HepG2 (cell line): ENCODE measurements at regions not wholly inside any gene's neighbourhood (a gene's known extent, or its start where the extent isn't known, plus 50 kb on each side); places are given as distances from the start of the nearest gene placed in this dataset.

Source experiments
- AGO2 ChIP-seq: fragments of 200-400 bp; formaldehyde crosslinking; optimal IDR thresholded peaks from 2 replicates; pipeline ENCODE3; 2017; ENCODE audit warnings: mild to moderate bottlenecking, low read depth, low read length, moderate library complexity
- AKAP8 ChIP-seq: sonication (generic); formaldehyde crosslinking; IDR thresholded peaks from 2 replicates; pipeline ENCODE4 v1.5.1; 2020; ENCODE audit warnings: mild to moderate bottlenecking, missing genetic modification reagents
- CCAR2 ChIP-seq: fragments of 200-400 bp; formaldehyde crosslinking; optimal IDR thresholded peaks from 2 replicates; pipeline ENCODE3; 2018; ENCODE audit warnings: low read depth, mild to moderate bottlenecking, low read length, moderate library complexity
- CEBPB ChIP-seq: IDR thresholded peaks from 2 replicates; pipeline ENCODE4 v1.6.1; 2011; ENCODE audit warnings: low read depth, low read length, improper control_type of control experiment, borderline replicate concordance
- HNRNPLL ChIP-seq: fragments of 200-400 bp; formaldehyde crosslinking; IDR thresholded peaks from 2 replicates; pipeline ENCODE4 v1.6.1; 2017; ENCODE audit warnings: mild to moderate bottlenecking, low read depth, low read length; ENCODE audit not compliant: poor library complexity, severe bottlenecking
- MAFK ChIP-seq, 2 experiments: IDR thresholded peaks in 1 of 2; conservative IDR thresholded peaks in 1 of 2; 2 replicates each; pipeline ENCODE4 v1.6.1; 2011; ENCODE audit warnings: improper control_type of control experiment in 2 of 2, low read length in 2 of 2
- MTA3 ChIP-seq: sonication (generic); formaldehyde crosslinking; IDR thresholded peaks from 2 replicates; pipeline ENCODE4 v1.4.0; 2020; ENCODE audit warnings: missing genetic modification reagents
- RCOR2 ChIP-seq: IDR thresholded peaks from 2 replicates; pipeline ENCODE4 v1.6.1; 2016; ENCODE audit warnings: missing biosample characterization, missing genetic modification reagents
- ZBTB8A ChIP-seq: sonication (generic); formaldehyde crosslinking; IDR thresholded peaks from 2 replicates; pipeline ENCODE4 v1.4.0; 2020; ENCODE audit warnings: mild to moderate bottlenecking, low read depth, missing genetic modification reagents, borderline replicate concordance
- ZFP36 ChIP-seq: fragments of 150-350 bp; IDR thresholded peaks from 2 replicates; pipeline ENCODE4 v1.6.1; 2018; ENCODE audit warnings: borderline replicate concordance, low read length, low read depth; ENCODE audit not compliant: partially characterized antibody
- ZNF660 ChIP-seq: sonication (generic); formaldehyde crosslinking; IDR thresholded peaks from 2 replicates; pipeline ENCODE4 v1.5.1; 2020; ENCODE audit warnings: mild to moderate bottlenecking, low read depth, missing genetic modification reagents, borderline replicate concordance
- ZNF713 ChIP-seq: sonication (generic); formaldehyde crosslinking; IDR thresholded peaks from 2 replicates; pipeline ENCODE4 v1.4.0; 2020; ENCODE audit warnings: mild to moderate bottlenecking, missing genetic modification reagents
- ZNF737 ChIP-seq: sonication (generic); formaldehyde crosslinking; IDR thresholded peaks from 2 replicates; pipeline ENCODE4 v1.5.0; 2020; ENCODE audit warnings: missing genetic modification reagents, mild to moderate bottlenecking, borderline replicate concordance
- ZNF780A ChIP-seq: sonication (generic); formaldehyde crosslinking; IDR thresholded peaks from 2 replicates; pipeline ENCODE4 v1.8.0; 2022; ENCODE audit warnings: mild to moderate bottlenecking, missing genetic modification reagents, moderate library complexity
- TF ChIP-seq, protein P1 (sequence below): sonication (generic); formaldehyde crosslinking; IDR thresholded peaks from 2 replicates; pipeline ENCODE4; 2020; ENCODE audit warnings: missing genetic modification reagents, mild to moderate bottlenecking, borderline replicate concordance
- TF ChIP-seq, protein P2 (sequence below): sonication (generic); formaldehyde crosslinking; IDR thresholded peaks from 2 replicates; pipeline ENCODE4 v1.4.0; 2020; ENCODE audit warnings: mild to moderate bottlenecking, missing genetic modification reagents
- TF ChIP-seq, protein P3 (sequence below): sonication (generic); formaldehyde crosslinking; IDR thresholded peaks from 2 replicates; pipeline ENCODE4 v1.5.0; 2020; ENCODE audit warnings: missing genetic modification reagents
- TF ChIP-seq, protein P4 (sequence below): IDR thresholded peaks from 2 replicates; pipeline ENCODE4 v1.6.1; 2018; ENCODE audit warnings: missing genetic modification reagents, mild to moderate bottlenecking, missing compliant biosample characterization
- TF ChIP-seq, protein P5 (sequence below): sonication (generic); formaldehyde crosslinking; IDR thresholded peaks from 2 replicates; pipeline ENCODE4 v1.4.0; 2020; ENCODE audit warnings: missing genetic modification reagents

DNA sequence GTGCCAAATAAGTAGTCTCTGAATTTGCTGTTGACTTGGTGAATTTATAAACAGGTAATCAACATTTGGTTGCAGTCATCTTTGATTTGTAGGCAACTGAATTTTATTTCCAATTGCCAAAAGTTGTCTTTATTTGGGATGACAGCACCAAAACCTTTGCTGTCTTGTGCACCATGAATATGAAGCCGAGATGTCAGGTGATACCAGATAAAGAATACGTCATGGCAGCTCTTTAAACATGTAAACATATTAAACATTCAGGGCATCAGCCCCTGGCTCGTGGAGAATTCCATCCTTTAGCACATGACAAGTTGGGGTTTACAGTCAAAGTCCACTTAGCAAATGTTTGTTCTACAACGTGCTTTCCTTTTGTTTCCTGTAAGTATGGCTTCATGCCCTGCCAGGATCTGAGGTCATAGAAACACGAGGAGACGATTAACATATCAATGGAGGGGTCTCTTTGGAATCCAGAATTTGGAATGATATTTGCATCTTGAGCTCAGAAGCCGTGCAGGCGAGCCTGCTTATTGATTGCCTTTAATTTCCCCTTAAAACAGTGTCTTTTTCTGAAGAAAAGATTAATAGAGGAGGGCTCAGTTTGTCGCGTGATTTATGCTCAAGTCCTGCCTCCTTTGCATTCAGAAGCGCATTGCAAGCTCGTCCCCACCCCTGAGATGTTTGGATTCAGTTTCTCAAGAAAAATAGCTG, 170.2 kb upstream of the ZNF217 start (continued):
- TF ChIP-seq, protein P1, sequence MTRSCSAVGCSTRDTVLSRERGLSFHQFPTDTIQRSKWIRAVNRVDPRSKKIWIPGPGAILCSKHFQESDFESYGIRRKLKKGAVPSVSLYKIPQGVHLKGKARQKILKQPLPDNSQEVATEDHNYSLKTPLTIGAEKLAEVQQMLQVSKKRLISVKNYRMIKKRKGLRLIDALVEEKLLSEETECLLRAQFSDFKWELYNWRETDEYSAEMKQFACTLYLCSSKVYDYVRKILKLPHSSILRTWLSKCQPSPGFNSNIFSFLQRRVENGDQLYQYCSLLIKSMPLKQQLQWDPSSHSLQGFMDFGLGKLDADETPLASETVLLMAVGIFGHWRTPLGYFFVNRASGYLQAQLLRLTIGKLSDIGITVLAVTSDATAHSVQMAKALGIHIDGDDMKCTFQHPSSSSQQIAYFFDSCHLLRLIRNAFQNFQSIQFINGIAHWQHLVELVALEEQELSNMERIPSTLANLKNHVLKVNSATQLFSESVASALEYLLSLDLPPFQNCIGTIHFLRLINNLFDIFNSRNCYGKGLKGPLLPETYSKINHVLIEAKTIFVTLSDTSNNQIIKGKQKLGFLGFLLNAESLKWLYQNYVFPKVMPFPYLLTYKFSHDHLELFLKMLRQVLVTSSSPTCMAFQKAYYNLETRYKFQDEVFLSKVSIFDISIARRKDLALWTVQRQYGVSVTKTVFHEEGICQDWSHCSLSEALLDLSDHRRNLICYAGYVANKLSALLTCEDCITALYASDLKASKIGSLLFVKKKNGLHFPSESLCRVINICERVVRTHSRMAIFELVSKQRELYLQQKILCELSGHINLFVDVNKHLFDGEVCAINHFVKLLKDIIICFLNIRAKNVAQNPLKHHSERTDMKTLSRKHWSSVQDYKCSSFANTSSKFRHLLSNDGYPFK (CRISPR knock-in tag) = no peak
- TF ChIP-seq HNRNPLL (no peak), AKAP8 (CRISPR knock-in tag) (no peak; the same call in 1 of the 2 replicates), ZFP36 (no peak), MTA3 (CRISPR knock-in tag) (no peak), CEBPB (peak; percentile 78; the same call in 1 of the 2 replicates), CCAR2 (no peak), RCOR2 (CRISPR knock-in tag) (peak; percentile 92), MAFK (conservative IDR thresholded peaks at IDR 0.05 in 1 of 2, IDR thresholded peaks at IDR 0.05 in 1 of 2; ENCODE audit: low read length in 2 of 2) (no peak), ZBTB8A (no peak), AGO2 (no peak), ZNF780A (no peak; the same call in 1 of the 2 replicates), ZNF737 (CRISPR knock-in tag) (no peak), ZNF660 (no peak), ZNF713 (CRISPR knock-in tag) (no peak)
- TF ChIP-seq, protein P2, sequence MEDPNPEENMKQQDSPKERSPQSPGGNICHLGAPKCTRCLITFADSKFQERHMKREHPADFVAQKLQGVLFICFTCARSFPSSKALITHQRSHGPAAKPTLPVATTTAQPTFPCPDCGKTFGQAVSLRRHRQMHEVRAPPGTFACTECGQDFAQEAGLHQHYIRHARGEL (CRISPR knock-in tag) = no peak
- TF ChIP-seq, protein P3, sequence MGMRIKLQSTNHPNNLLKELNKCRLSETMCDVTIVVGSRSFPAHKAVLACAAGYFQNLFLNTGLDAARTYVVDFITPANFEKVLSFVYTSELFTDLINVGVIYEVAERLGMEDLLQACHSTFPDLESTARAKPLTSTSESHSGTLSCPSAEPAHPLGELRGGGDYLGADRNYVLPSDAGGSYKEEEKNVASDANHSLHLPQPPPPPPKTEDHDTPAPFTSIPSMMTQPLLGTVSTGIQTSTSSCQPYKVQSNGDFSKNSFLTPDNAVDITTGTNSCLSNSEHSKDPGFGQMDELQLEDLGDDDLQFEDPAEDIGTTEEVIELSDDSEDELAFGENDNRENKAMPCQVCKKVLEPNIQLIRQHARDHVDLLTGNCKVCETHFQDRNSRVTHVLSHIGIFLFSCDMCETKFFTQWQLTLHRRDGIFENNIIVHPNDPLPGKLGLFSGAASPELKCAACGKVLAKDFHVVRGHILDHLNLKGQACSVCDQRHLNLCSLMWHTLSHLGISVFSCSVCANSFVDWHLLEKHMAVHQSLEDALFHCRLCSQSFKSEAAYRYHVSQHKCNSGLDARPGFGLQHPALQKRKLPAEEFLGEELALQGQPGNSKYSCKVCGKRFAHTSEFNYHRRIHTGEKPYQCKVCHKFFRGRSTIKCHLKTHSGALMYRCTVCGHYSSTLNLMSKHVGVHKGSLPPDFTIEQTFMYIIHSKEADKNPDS (CRISPR knock-in tag) = peak; percentile 93
- TF ChIP-seq, protein P4, sequence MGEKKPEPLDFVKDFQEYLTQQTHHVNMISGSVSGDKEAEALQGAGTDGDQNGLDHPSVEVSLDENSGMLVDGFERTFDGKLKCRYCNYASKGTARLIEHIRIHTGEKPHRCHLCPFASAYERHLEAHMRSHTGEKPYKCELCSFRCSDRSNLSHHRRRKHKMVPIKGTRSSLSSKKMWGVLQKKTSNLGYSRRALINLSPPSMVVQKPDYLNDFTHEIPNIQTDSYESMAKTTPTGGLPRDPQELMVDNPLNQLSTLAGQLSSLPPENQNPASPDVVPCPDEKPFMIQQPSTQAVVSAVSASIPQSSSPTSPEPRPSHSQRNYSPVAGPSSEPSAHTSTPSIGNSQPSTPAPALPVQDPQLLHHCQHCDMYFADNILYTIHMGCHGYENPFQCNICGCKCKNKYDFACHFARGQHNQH (CRISPR knock-in tag) = peak; percentile 99
- TF ChIP-seq, protein P5, sequence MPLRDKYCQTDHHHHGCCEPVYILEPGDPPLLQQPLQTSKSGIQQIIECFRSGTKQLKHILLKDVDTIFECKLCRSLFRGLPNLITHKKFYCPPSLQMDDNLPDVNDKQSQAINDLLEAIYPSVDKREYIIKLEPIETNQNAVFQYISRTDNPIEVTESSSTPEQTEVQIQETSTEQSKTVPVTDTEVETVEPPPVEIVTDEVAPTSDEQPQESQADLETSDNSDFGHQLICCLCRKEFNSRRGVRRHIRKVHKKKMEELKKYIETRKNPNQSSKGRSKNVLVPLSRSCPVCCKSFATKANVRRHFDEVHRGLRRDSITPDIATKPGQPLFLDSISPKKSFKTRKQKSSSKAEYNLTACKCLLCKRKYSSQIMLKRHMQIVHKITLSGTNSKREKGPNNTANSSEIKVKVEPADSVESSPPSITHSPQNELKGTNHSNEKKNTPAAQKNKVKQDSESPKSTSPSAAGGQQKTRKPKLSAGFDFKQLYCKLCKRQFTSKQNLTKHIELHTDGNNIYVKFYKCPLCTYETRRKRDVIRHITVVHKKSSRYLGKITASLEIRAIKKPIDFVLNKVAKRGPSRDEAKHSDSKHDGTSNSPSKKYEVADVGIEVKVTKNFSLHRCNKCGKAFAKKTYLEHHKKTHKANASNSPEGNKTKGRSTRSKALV = peak; percentile 50; the same call in 1 of the 2 replicates
